H1 (cell line): ENCODE measurements at regions not wholly inside any gene's neighbourhood (a gene's known extent, or its start where the extent isn't known, plus 50 kb on each side); places are given as distances from the start of the nearest gene placed in this dataset.

Experiments used
- CTCF ChIA-PET: fragments of 300-600 bp; sonication (Branson Sonifier 250); formaldehyde crosslinking; loops from one replicate; lab custom pipeline; 2021; ENCODE audit not compliant: partially characterized antibody; lab: Charles Lee
- POLR2A ChIA-PET: fragments of 300-600 bp; sonication (Branson Sonifier 250); formaldehyde crosslinking; loops from one replicate; lab custom pipeline; 2021; ENCODE audit warnings: inconsistent platforms; ENCODE audit not compliant: partially characterized antibody; lab: Charles Lee
- DNase-seq, 2 experiments: peaks; one replicate each; pipeline versions ENCODE4 v3.0.0 to v3.0.0-alpha.2; 2010 to 2022; ENCODE audit warnings: low spot score in 2 of 2, low read depth in 1 of 2, mixed read lengths in 1 of 2
- FAIRE-seq: peaks from 2 replicates; lab custom pipeline; 2011; peaks lifted over from hg19 to GRCh38; lab: Jason Lieb, UNC
- H2AFZ ChIP-seq: 2 replicates; pipeline ENCODE4 v1.8.1; 2012; ENCODE audit warnings: low read length, inconsistent platforms
- H2AK5ac ChIP-seq: 2 replicates; pipeline ENCODE4 v1.6.1; 2013; ENCODE audit warnings: low read depth, low read length
- H2BK120ac ChIP-seq: replicated peaks from 2 replicates; pipeline ENCODE3; 2013; ENCODE audit warnings: low read depth, low read length, inconsistent platforms
- H2BK12ac ChIP-seq: 2 replicates; pipeline ENCODE4 v1.6.1; 2013; ENCODE audit warnings: low read depth, low read length
- H2BK15ac ChIP-seq: 2 replicates; pipeline ENCODE4 v1.6.1; 2013; ENCODE audit warnings: low read length
- H2BK20ac ChIP-seq: 2 replicates; pipeline ENCODE4 v1.6.1; 2013; ENCODE audit warnings: low read length
- H2BK5ac ChIP-seq: 2 replicates; pipeline ENCODE4 v1.6.1; 2013; ENCODE audit warnings: low read depth, low read length
- H3K14ac ChIP-seq: 2 replicates; pipeline ENCODE4 v1.6.1; 2013; ENCODE audit warnings: inconsistent platforms; ENCODE audit not compliant: insufficient read length
- H3K18ac ChIP-seq: 2 replicates; pipeline ENCODE4 v1.6.1; 2013; ENCODE audit warnings: low read length; ENCODE audit errors: extremely low read depth
- H3K23ac ChIP-seq: 2 replicates; pipeline ENCODE4 v1.6.1; 2013; ENCODE audit warnings: inconsistent platforms; ENCODE audit not compliant: insufficient read length
- H3K23me2 ChIP-seq: 2 replicates; pipeline ENCODE4 v1.6.1; 2013; ENCODE audit warnings: low read depth, low read length
- H3K27ac ChIP-seq: 2 replicates; pipeline ENCODE4 v1.6.1; 2011; ENCODE audit warnings: low read depth, low read length, inconsistent platforms
- H3K27me3 ChIP-seq, 4 experiments: replicated peaks in 1 of 4; 1 replicate in 1 of 4; 2 replicates in 3 of 4; pipeline versions ENCODE4 v1.6.1 to v1.8.1; 2011 to 2013; ENCODE audit warnings: low read length in 3 of 4, mild to moderate bottlenecking in 3 of 4, inconsistent platforms in 2 of 4, mixed read lengths in 2 of 4, moderate library complexity in 1 of 4; ENCODE audit not compliant: control insufficient read depth in 3 of 4, insufficient read depth in 3 of 4; ENCODE audit errors: extremely low read depth in 1 of 4
- H3K36me3 ChIP-seq, 4 experiments: 2 replicates each; pipeline versions ENCODE4 v1.6.1 to v1.8.1; 2011 to 2013; ENCODE audit warnings: mild to moderate bottlenecking in 4 of 4, low read length in 3 of 4, moderate library complexity in 2 of 4, control low read depth in 1 of 4, inconsistent platforms in 1 of 4; ENCODE audit not compliant: insufficient read depth in 4 of 4, control insufficient read depth in 2 of 4
- H3K4ac ChIP-seq: replicated peaks from 2 replicates; pipeline ENCODE3; 2013; ENCODE audit warnings: low read length, low read depth, mixed read lengths, inconsistent platforms; ENCODE audit not compliant: insufficient read length
- H3K4me1 ChIP-seq, 4 experiments: replicated peaks in 1 of 4; 1 replicate in 1 of 4; 2 replicates in 3 of 4; pipeline versions ENCODE4 v1.6.1 to v1.8.1; 2011 to 2013; ENCODE audit warnings: low read length in 3 of 4, inconsistent platforms in 2 of 4, mixed read lengths in 1 of 4; ENCODE audit not compliant: insufficient read depth in 4 of 4, control insufficient read depth in 3 of 4
- H3K4me2 ChIP-seq, 2 experiments: 2 replicates each; pipeline versions ENCODE4 v1.6.1 to v1.8.1; 2011 to 2013; ENCODE audit warnings: low read depth in 2 of 2, low read length in 2 of 2, control low read depth in 1 of 2, inconsistent platforms in 1 of 2, mild to moderate bottlenecking in 1 of 2; ENCODE audit not compliant: insufficient read depth in 1 of 2
- H3K4me3 ChIP-seq, 4 experiments: fragments of 200-600, 300-600 bp in 1 of 4; sonication (generic), shearing (Covaris generic), sonication (Bioruptor Twin) in 1 of 4; 2 replicates each; pipeline versions ENCODE4 v1.5.1 to v1.8.1; 2011 to 2016; ENCODE audit warnings: low read length in 4 of 4, low read depth in 3 of 4, control low read depth in 2 of 4, inconsistent platforms in 2 of 4, mild to moderate bottlenecking in 2 of 4, mixed read lengths in 1 of 4, moderate library complexity in 1 of 4; ENCODE audit not compliant: insufficient read depth in 2 of 4; ENCODE audit errors: extremely low read depth in 1 of 4
- H3K56ac ChIP-seq: replicated peaks from 2 replicates; pipeline ENCODE3; 2013; ENCODE audit warnings: low read depth, mild to moderate bottlenecking, mixed read lengths, low read length, inconsistent platforms; ENCODE audit not compliant: insufficient read length
- H3K79me1 ChIP-seq: 2 replicates; pipeline ENCODE4 v1.6.1; 2013; ENCODE audit warnings: low read depth, low read length, control low read depth
- H3K79me2 ChIP-seq, 2 experiments: 2 replicates each; pipeline versions ENCODE4 v1.6.1 to v1.8.1; 2012 to 2013; ENCODE audit warnings: low read length in 2 of 2, mild to moderate bottlenecking in 2 of 2, inconsistent platforms in 1 of 2; ENCODE audit not compliant: insufficient read depth in 2 of 2, control insufficient read depth in 1 of 2
- H3K9ac ChIP-seq, 4 experiments: replicated peaks in 1 of 4; 1 replicate in 1 of 4; 2 replicates in 3 of 4; pipeline versions ENCODE4 v1.6.1 to v1.8.1; 2011 to 2013; ENCODE audit warnings: low read depth in 3 of 4, low read length in 3 of 4, control low read depth in 2 of 4, mild to moderate bottlenecking in 2 of 4, moderate library complexity in 2 of 4, inconsistent platforms in 1 of 4; ENCODE audit errors: extremely low read depth in 1 of 4
- H3K9me3 ChIP-seq, 2 experiments: 2 replicates each; pipeline versions ENCODE4 v1.6.1 to v1.8.1; 2012 to 2013; ENCODE audit warnings: mild to moderate bottlenecking in 2 of 2, moderate library complexity in 2 of 2, control low read depth in 1 of 2, inconsistent platforms in 1 of 2, low read depth in 1 of 2, low read length in 1 of 2, mixed read lengths in 1 of 2; ENCODE audit not compliant: insufficient read depth in 2 of 2
- H4K20me1 ChIP-seq, 2 experiments: replicated peaks in 1 of 2; 2 replicates each; pipeline versions ENCODE3 to v1.8.1; 2011 to 2013; ENCODE audit warnings: inconsistent platforms in 2 of 2, low read length in 2 of 2, mild to moderate bottlenecking in 1 of 2; ENCODE audit not compliant: insufficient read depth in 2 of 2, control insufficient read depth in 1 of 2
- H4K5ac ChIP-seq: 2 replicates; pipeline ENCODE4 v1.6.1; 2013; ENCODE audit warnings: low read length, low read depth, mixed read lengths, inconsistent platforms; ENCODE audit not compliant: insufficient read length
- H4K8ac ChIP-seq: 2 replicates; pipeline ENCODE4 v1.8.0; 2013; ENCODE audit warnings: mild to moderate bottlenecking, moderate library complexity, low read length, inconsistent platforms; ENCODE audit not compliant: insufficient read depth; ENCODE audit errors: extremely low read depth
- H4K91ac ChIP-seq: replicated peaks from 2 replicates; pipeline ENCODE3; 2013; ENCODE audit warnings: low read length, mixed read lengths, inconsistent platforms; ENCODE audit not compliant: insufficient read length
- BRCA1 ChIP-seq: IDR thresholded peaks from 2 replicates; pipeline ENCODE4 v1.6.1; 2012; ENCODE audit warnings: low read depth, low read length, improper control_type of control experiment
- POLR2A ChIP-seq, 2 experiments: IDR thresholded peaks; 1 replicate in 1 of 2; 2 replicates in 1 of 2; pipeline ENCODE4 v1.6.1; 2011; ENCODE audit warnings: low read depth in 2 of 2, low read length in 2 of 2, mild to moderate bottlenecking in 2 of 2; ENCODE audit errors: control extremely low read depth in 1 of 2
- RAD21 ChIP-seq, 2 experiments: IDR thresholded peaks in 1 of 2; conservative IDR thresholded peaks in 1 of 2; 2 replicates each; pipeline ENCODE4 v1.6.1; 2011; ENCODE audit warnings: low read depth in 2 of 2, low read length in 2 of 2, improper control_type of control experiment in 1 of 2, inconsistent platforms in 1 of 2, mild to moderate bottlenecking in 1 of 2, moderate library complexity in 1 of 2
- SAP30 ChIP-seq: fragments of 300-600 bp; sonication (generic); IDR thresholded peaks from 2 replicates; pipeline ENCODE4 v1.7.1; 2012; ENCODE audit warnings: low read length, moderate library complexity, mild to moderate bottlenecking, inconsistent platforms; ENCODE audit not compliant: insufficient read depth, insufficient replicate concordance
- SIRT6 ChIP-seq: IDR thresholded peaks from one replicate; pipeline ENCODE4 v1.7.1; 2012; ENCODE audit warnings: low read length, inconsistent platforms
- SRF ChIP-seq: IDR thresholded peaks from 2 replicates; pipeline ENCODE4 v1.6.1; 2011; ENCODE audit warnings: mild to moderate bottlenecking, low read depth, low read length, moderate library complexity
- SUZ12 ChIP-seq: fragments of 200-600 bp; sonication (generic); IDR thresholded peaks from 2 replicates; pipeline ENCODE4 v1.6.1; 2012; ENCODE audit warnings: mild to moderate bottlenecking, inconsistent platforms, low read length, moderate library complexity, mixed read lengths
- USF2 ChIP-seq: IDR thresholded peaks from 2 replicates; pipeline ENCODE4 v1.6.1; 2011; ENCODE audit warnings: low read length, improper control_type of control experiment
- WGBS, 2 experiments: shearing (Covaris generic) in 1 of 2; methylation state at CpG; one replicate each; pipeline versions ENCODE4 v1.1.6 to v1.1.7; 2013 to 2015; ENCODE audit warnings: low lambda C conversion rate in 2 of 2, mixed read lengths in 2 of 2, inconsistent platforms in 1 of 2, low coverage in 1 of 2, missing lambda C conversion rate in 1 of 2; ENCODE audit not compliant: insufficient replicate concordance in 2 of 2, insufficient coverage in 1 of 2, insufficient read length in 1 of 2; ENCODE audit errors: extremely low coverage in 1 of 2, missing lambda C conversion rate in 1 of 2; 5-methylcytosine and 5-hydroxymethylcytosine counted together

GRCh38 chr7:9210114-9210513, 776.7 kb downstream of the NXPH1 start:
- WGBS, 2 experiments = 95% methylated on average over 3 of the region's 3 CpGs; no CpG with 5 or more reads in 1 of the 2 experiments
- H3K9ac ChIP-seq = no peak overlapping the region
- H3K4me2 ChIP-seq = no peak overlapping the region
- no peaks in the 10 kb centered on the region for H4K20me1 ChIP-seq
- no peak overlapping the region for H3K23ac ChIP-seq
- peaks cover 0 to 2% (median 0%) of the 10 kb centered on the region in 4 experiments; a peak in 1 of 7 replicates for H3K4me1 ChIP-seq
- no peak overlapping the region for H4K91ac ChIP-seq
- H3K4me3 ChIP-seq = no peak overlapping the region
- H2AFZ ChIP-seq = no peak overlapping the region
- H2BK120ac ChIP-seq = no peak overlapping the region
- H2AK5ac ChIP-seq = no peak overlapping the region
- H3K36me3 ChIP-seq = no peaks in the 10 kb centered on the region
- H3K56ac ChIP-seq = no peak overlapping the region
- no peak overlapping the region for H3K18ac ChIP-seq
- no peak overlapping the region for H2BK12ac ChIP-seq
- DNase-seq = no peak
- no peaks in the 10 kb centered on the region for H3K79me2 ChIP-seq
- no peaks in the 10 kb centered on the region for H3K9me3 ChIP-seq
- no peak overlapping the region for H3K27ac ChIP-seq
- no peak overlapping the region for H4K5ac ChIP-seq
- CTCF ChIA-PET = interaction anchor here (1.4 kb wide), 1 partner anchor 15 kb away, joined by 4 read pairs; no protein-coding TSS in a partner anchor
- H2BK20ac ChIP-seq = no peak overlapping the region
- no peak for FAIRE-seq
- TF ChIP-seq BRCA1 (no peak), POLR2A (IDR thresholded peaks at IDR 0.05; ENCODE audit: control extremely low read depth in 1 of 2, low read depth in 2 of 2, low read length in 2 of 2) (no peak), SRF (no peak), SIRT6 (no peak), SAP30 (no peak), USF2 (no peak), SUZ12 (no peak), RAD21 (IDR thresholded peaks at IDR 0.05 in 1 of 2, conservative IDR thresholded peaks at IDR 0.05 in 1 of 2; ENCODE audit: low read depth in 2 of 2, low read length in 2 of 2) (no peak)
- TF ChIP-seq, all 59 proteins: peak for 0
- Histone ChIP-seq H3K23me2 (no peaks in the 10 kb centered on the region), H4K8ac (no peak overlapping the region), H2BK5ac (no peak overlapping the region), H3K4ac (no peak overlapping the region), H2BK15ac (no peak overlapping the region), H3K14ac (no peak overlapping the region), H3K27me3 (no peaks in the 10 kb centered on the region), H3K79me1 (no peaks in the 10 kb centered on the region)
- POLR2A ChIA-PET = no interaction called here
